GM19023 (cell line): ENCODE measurements at regions not wholly inside any gene's neighbourhood (a gene's known extent, or its start where the extent isn't known, plus 50 kb on each side); places are given as distances from the start of the nearest gene placed in this dataset.

Source experiments
- ATAC-seq: cut with Tn5 transposase; IDR thresholded peaks from one replicate; pipeline ENCODE4 v1.9.1; 2021; ENCODE audit warnings: mild to moderate bottlenecking, moderate library complexity; ENCODE audit not compliant: unreplicated experiment

DNA sequence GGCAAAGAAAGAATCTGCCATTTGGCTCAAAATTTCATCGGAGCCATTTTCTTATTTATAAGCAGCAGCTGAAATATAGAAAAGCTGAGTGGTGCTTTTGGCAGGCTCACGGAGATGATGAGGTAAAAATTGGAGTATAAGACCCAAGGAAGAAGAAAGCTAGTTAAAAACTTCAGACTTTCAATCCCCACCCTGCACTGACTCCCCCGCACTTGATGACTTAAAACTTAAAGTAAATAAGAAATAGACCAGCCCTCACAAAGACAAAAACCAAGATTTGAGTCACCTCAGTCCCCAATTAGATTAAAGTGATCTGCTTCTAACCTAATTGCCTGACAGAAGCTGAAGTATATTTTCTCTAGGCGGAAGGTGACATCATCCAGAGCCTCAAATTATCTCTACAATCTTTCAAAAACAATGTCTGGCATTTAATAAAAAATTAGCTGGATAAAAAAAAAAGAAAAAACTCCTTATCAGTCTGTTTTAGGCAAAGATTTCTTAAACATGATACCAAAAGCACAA, 124.0 kb upstream of the PJA2 start:
- ATAC-seq = no peak

DNA sequence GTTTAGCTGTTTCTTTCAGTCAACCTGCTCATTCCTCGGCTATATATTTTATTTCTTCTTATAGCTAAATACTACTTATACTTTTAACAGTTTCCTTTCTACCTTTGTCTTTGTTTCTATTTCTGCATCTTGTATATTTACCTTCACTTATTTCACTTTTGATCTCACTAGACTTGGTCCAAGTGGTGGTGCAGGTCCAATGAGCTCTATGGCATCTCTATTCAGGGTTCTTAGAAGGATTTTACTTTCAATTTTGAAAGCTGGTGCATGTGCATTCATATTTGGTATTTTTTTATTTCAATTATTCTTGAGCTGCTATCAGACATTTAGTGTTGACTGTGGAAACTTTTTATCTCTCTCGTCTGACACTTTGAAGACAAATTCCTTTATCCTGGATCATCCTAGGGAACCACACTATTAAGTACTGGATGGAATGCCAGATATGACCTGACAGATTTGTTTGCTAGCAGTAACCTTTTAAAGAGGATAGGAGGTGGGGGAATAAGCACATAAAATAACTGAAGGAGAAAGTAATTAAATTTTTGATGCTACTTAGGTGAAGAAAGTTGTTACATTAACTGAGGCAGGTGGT, 123.1 kb upstream of the PJA2 start:
- no peak for ATAC-seq

DNA sequence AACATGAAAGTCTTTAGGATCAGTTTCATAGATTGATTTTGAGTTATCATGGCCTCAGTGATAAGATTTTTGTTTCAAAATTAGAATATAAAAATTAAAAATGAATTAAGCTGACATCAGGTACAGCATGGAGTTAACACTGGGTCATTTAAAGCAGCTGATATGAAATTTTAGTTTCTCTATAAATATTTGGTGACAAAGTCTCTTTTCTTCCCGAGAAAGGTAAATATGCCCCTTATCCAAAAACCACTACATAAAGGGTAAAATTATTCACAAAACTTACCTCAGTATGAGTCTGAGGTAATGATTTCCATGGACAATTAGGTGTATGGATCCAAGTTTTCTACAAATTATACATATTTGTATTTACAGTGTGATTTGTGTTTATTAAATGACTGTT, 121.5 kb upstream of the PJA2 start:
- no peak for ATAC-seq

DNA sequence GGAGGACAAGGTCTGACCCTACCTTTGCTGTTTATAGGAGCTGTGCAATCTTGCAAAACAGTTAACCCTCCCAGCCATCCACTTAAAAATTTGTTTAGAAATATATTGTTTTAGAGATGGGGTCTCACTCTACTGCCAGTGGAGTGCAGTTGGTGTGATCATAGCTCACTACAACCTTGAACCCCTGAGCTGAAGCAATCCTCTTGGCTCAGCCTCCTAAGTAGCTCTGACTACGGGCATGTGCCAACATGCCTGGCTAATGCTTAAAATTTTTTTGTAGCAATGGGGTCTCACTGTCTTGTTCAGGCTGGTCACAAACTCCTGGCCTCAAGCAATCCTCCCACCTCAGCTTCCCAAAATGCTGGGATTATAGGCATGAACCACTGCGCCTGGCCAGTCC, 120.2 kb upstream of the PJA2 start:
- ATAC-seq = no peak

DNA sequence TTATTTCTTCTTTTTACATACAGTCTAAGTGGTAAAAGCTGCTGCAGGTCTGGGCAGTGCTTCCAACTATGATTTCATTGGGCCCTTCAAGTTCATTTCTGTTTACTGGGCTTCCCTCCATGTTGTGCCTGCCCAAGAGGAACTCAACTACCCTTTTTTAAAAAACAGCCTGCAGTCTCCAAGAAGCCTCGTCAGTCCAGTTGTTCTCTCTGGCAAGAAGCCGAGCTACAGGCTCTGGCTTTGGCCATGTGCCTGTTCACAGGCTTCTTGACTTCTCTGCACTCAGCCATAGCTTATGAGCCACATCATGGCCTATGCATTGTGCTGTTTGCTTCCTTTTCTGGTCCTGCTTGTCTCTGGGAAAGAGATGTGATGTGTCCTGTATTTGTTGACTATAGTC, 119.7 kb upstream of the PJA2 start:
- ATAC-seq = no peak

DNA sequence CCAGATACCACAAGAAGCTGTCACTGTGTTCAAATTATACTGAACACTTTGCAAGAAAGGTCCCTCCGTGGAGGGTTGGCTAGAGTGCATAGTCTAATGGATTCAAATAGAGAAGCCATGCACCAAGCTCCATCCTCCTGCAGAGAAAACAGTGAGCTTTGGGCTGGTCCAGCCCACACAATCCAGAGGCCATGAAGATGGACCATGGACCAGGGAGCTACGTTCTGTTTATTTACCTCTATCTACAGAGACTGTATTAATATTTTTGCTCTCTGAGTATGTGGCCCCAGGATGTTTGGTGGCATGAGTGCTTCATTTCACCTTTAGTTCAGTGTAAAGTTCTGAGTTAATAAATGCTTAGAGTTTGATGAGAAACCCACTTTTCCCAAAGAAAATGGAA, 114.8 kb upstream of the PJA2 start:
- no peak for ATAC-seq

DNA sequence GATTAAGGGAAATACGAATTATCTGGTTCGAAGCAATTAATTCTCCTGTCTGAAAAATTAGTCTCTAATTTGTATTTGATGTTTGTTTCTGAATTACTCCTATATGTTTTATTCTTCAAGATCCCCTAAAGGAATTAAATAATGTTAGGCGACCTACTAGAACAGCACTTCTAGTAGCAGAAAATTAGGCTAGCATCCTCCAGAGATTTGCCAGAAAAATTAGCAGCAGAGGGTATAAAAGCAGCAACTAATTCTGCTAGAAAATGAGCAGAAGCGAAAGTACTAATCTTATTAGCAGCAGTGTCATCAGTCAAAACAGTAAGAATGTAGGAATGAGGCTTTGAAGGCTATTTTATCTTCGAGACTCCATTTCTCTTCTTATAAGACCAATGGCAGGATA, 114.3 kb upstream of the PJA2 start:
- ATAC-seq = no peak

DNA sequence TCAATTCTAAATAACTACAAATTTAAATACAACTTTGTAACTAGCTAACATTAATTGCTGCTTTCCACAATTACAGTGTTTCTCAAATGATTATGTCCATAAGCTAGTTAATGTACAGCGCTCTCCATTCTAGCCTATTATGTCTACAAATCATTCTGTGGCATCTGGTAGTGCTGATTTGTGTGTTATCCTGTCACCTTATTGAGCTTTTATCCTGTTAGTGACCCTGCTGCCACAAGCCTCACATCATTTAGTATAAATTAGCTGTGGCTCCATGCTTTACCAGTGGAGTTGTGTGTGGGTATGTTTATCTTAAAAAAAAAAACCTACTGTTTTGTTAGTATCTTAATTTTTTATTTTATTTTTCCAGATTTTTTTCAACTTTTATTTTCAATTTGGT, 112.6 kb upstream of the PJA2 start:
- no peak for ATAC-seq

DNA sequence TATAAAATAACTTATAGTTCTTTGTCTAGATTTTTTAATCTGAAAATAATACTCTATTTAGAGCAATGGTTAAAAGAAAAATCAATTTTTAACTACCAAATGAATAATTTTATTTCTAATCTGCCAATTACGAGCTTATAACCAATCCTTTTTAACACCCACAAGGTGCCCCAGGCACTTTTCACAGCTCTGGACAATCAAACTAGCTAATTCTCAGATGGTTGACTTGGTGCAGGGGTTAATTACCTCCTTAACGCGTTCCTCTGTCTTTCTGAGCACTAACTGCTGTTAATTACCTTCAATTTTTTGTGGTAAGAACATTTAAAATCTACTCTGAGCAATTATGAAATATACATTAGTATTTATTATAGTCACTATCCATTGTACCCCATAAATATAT, 109.6 kb upstream of the PJA2 start:
- ATAC-seq = no peak

DNA sequence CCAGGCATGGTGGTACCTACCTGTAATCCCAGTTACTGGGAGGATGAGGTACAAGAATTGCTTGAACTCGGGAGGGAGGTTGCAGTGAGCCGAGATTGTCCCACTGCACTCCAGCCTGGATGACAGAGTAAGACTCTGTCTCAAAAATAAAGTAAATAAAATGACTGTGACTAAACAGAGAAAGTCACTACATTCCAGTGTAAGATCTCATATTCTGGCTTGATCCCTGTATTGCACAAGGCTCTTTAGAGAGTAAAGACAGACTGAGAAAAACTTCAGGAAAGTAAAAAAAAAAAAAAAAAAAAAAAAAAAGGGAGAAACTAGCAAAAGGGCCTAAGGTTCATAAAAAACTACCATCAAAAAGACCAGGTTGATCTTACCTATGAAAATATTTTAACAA, 106.6 kb upstream of the PJA2 start:
- ATAC-seq = no peak

DNA sequence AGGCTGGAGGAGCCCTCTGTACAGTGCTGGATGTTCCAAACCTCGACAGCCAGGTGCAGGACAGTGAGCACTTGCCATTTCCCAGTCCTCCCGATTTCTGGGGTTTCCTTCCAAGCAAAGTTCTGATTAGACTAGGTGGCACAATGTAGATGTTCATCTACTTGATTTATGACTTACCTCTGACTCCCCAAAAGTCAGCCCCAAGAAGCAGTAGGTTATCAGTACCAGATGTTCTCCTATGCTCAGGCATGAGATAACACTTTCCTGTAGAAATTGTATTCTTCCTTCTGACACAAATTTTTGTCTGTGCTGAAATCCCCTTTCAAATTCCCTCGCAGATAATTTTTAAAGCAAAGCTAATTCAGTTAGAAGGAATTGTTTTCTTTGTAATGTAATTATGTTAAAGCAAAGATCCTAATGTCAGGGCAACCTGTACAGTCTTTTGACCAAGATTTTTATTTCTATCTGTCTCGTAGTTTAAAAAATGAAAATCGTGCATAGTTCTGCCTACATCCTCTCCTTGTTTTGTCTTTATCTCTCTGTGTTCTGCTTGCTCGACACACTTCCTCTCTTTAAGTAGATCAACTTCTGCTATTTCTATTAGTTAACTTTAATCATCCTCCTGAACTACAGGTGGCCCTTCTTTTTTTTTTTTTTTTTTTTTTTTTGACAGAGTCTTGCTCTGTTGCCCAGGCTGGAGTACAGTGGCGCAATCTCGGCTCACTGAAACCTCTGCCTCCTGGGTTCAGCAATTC, 102.4 kb upstream of the PJA2 start:
- ATAC-seq = no peak

DNA sequence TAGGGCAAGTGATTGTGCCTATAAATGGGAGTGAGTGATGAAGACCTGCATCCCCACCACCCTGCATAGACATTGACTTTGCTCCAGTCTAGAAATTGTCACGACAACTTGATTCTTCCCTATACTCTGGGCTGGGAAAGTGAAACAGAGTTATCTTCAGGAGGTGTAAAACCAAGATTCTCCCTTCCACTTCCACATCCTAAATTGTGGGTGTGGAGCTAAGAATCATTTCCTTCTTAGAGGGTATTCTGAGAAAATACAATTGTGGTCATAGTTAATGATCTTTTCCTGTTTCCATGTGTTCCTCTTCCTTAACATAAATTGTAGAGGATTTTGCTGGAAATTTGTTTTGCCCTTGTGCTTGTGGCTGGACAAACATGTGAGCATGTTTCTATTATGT, 96.8 kb upstream of the PJA2 start:
- ATAC-seq = no peak

DNA sequence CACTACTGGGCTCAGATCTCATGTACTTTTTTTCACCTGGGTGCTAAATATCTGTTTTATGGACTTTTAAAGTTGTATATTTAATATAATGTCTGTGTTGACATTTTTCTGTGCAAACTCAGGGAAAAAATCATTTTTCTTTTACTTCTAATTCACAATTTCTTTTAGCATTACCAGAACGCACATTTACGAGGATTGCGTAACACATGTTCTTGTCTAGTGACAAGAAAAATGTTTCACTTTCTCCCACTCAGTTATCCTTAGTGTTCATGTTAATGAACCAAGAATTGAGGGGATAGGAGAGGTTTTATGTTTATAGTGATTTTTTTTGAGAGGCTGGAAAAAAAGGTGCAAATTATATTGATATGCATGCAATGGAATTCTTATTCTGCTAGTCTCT, 86.3 kb upstream of the PJA2 start:
- no peak for ATAC-seq

DNA sequence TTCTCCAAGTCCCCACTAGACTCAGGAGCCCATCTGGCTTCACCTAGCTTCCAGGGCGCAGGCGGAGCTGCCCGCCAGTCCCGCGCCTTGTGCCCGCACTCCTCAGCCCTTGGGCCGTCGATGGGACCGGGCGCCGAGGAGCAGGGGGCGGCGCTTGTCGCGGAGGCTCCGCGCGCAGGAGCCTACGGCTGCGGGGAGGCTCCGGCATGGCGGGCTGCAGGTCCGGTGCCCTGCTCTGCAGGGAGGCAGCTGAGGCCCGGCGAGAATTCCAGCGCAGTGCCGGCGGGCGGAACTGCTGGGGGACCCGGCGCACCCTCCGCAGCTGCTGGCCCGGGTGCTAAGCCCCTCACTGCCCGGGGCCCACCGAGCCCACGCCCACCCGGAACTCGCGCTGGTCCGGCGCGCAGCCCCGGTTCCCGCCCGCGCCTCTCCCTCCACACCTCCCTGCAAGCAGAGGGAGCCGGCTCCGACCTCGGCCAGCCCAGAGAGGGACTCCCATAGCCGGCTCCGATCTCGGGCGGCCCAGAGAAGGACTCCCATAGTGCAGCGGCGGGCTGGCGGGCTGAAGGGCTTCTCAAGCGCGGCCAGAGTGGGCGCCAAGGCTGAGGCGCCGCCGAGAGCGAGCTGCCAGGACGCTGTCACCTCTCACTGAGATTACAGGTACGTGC, 78.1 kb upstream of the PJA2 start:
- ATAC-seq = no peak

DNA sequence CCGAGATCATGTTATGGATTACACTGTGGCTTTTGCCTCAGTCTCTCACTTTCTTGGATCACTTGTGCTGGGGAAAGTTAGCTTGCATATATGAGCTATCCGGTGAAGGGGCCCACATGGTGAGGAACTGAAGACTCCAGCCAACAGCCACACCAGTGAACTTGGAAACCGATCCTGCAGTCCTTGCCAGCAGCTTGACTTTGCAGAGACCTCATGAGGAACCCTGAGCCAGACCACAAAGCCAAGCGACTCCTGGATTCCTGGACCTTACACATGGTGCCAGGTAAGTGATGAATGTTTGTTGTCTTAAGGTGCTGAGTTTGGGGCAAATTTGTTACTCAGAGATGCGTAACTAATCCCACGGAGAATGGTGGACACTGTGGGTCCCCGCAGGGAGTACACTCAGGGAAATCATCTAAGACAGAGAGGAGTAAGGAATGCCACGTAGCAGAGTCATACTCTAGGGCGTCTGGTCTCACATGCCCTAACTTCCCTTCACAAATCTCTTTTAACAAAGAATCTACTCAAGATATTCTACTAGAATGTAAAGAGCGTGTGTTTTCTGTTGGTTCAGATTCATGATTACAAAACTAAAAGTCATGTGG, 76.5 kb upstream of the PJA2 start:
- ATAC-seq = no peak

DNA sequence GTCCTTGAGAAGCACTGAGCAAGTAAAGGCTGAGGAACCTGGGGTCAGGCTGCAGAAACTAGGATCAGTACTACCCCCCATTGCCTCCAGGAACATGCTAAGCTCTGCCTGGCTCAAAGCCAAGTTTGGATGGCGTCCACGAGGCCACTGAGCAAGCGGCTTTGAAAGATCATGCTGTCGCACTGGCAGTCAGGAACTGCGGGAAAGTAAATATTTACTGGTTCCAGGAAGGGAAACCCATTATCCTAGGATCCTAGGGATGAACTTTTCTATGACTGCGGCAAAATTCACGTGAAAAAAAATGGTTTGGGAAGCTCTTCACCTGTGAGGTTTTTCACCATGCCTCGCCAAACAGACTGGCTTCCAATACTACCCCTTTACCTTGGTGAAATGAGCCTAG, 75.3 kb upstream of the PJA2 start:
- ATAC-seq = no peak

DNA sequence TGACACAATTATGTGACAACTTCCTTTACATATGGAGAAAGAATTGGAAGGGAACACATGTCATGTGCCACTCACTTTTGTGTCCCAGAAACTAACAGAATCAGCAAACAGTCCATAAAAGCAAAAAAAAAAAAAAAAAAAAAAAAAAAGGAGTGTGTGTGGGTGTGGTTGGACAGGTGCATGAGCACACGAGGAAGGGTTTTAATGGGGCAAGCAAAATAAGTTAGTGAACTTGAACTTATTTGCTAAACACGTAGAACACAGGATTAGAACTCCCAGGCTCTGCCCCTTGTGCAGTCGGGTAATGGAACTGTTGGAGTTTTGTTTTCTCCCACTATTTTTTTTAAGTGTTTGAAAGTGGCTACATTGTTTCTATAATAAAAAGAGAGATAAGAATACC, 74.8 kb upstream of the PJA2 start:
- ATAC-seq = no peak

DNA sequence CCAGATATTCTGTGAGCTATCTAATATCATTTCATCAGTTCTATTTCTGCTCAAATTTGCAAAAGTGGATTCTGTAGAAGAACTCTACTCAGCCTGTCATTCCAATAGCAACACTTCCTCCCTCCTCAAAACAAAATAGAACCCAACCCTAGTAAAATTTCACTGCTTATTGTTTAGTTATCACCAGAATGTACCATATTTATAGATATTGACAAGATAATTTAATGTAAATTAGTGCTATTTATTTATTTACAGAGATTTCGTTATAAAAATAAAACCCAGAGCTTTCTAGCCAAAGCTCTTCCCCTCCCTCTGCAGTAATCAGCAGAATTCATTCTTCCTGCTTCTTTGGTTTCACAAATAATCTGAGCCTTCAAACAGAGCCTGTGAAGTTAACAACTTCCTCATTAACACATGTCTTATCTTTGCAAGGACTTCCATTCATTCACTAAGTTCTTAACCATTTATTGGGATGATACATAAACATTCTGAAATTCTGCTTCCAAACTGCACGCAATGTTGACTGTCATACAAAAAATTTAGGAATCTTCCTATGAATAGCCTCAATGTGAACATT, 73.7 kb upstream of the PJA2 start:
- ATAC-seq = no peak

DNA sequence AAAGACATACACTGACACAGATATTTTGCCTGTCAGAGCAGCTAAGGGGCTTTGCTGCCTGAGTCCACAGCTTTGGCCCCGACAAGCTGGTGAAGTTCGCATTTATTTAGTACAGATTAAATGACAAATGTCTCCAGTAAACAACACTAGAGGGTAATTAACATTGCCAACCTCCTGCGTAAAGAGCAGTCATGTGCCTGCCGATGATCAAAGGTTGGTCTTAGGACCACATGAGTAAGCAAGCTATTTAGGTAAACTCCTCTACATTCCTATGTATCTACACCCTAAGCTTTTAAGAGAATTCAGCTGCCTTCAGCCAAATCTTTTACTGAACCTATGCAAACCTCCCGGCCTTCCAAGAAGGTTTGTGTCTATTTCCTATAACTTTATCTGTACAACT, 73.0 kb upstream of the PJA2 start:
- no peak for ATAC-seq

DNA sequence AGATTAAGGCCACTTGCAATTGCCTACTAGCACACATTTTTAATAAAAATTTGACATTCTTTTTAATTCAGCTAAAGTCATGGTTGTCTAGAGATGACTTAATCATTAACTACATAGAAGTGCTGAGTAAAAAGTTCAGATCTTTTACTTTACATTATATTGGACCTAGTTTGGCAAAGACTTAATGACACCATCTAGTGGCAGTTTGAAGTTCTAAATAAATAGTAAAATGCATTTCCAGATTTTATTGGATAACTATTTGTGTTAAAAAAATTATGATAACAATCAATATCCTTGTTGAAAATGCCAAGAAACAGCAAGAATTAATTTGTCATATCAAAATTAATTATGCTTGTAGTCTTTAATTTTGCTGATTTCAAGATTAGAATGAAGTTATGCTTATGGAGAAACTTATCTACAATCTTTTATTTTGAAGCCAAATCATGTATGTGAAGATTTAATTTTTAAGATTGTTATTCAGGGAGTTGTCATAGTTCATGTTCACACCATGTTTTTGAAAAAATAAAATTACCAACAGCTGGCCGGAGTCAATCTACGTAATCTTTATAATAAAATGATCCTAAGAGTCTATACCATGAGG, 69.6 kb upstream of the PJA2 start:
- no peak for ATAC-seq

DNA sequence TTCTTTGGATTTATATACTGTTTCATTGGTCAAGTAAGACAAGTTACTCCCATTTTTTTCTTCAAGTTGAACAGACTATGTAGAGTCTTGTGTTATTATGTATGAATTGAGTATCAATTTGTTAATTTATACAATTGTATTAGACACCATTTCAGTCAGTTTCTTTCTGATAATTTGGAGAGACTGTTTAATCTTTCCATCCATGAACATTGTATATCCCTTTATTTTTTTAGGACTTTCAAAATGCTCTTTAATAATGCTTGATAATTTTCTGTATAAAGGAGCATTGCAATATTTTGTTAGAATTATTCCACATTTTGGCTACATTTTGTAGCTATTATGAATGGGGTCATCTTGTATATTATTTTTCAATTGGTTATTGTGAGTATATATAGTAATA, 69.1 kb upstream of the PJA2 start:
- ATAC-seq = no peak
